C4-2B (cell line): ENCODE measurements at regions not wholly inside any gene's neighbourhood (a gene's known extent, or its start where the extent isn't known, plus 50 kb on each side); places are given as distances from the start of the nearest gene placed in this dataset.

Experiments
- H3K27ac ChIP-seq: fragments of 450-650 bp; 2 replicates; pipeline ENCODE4 v1.5.1; 2017
- ZFX ChIP-seq: fragments of 450-650 bp; IDR thresholded peaks from 2 replicates; pipeline ENCODE4 v1.6.1; 2017
- TF ChIP-seq, protein P1 (sequence below): fragments of 450-650 bp; conservative IDR thresholded peaks from 2 replicates; pipeline ENCODE4 v1.5.1; 2017; ENCODE audit warnings: mild to moderate bottlenecking

DNA sequence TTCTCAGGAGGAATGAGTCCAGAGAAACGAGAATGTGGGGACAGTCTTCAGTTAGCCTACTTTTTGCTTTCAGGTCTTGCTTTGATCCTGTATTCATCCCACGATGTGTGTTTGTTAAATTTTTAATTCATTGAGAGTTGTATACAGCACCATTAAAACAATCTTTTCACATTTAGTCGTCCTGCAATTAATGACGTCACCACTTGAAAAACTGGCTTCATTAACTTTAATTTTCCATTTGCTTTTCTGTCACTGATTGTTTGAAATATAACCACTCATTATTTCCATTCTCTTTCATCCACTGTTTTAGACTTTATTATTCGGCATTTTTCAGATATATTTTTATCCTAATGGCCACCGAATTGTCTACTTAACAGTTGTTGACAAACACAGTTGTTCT, 146.9 kb downstream of the TFEC start:
- H3K27ac ChIP-seq, result no peak overlapping the region

DNA sequence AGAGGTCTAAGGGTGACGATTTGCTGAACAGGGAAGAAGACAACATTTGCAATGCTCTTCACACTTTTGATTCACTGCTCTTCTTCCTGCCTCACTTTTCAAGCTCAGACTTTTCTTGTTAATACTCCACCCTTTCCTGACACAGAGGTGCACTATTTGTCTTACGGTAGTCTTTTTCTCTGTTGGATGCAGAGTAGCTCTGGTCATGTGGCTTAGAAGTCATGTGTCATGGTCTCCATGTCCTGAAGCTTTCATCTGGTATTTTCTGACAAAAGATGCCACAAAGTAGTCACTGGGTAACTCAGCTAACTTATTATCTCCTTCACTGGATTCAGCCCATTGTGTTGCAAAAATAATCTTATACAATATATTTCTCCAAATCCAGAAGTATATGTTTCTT, 149.1 kb downstream of the TFEC start:
- no peak overlapping the region for H3K27ac ChIP-seq
- TF ChIP-seq ZFX, result no peak
- TF ChIP-seq, protein P1, sequence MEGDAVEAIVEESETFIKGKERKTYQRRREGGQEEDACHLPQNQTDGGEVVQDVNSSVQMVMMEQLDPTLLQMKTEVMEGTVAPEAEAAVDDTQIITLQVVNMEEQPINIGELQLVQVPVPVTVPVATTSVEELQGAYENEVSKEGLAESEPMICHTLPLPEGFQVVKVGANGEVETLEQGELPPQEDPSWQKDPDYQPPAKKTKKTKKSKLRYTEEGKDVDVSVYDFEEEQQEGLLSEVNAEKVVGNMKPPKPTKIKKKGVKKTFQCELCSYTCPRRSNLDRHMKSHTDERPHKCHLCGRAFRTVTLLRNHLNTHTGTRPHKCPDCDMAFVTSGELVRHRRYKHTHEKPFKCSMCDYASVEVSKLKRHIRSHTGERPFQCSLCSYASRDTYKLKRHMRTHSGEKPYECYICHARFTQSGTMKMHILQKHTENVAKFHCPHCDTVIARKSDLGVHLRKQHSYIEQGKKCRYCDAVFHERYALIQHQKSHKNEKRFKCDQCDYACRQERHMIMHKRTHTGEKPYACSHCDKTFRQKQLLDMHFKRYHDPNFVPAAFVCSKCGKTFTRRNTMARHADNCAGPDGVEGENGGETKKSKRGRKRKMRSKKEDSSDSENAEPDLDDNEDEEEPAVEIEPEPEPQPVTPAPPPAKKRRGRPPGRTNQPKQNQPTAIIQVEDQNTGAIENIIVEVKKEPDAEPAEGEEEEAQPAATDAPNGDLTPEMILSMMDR, result no peak

More for the DNA sequence above, 146.9 kb downstream of the TFEC start:
- TF ChIP-seq ZFX, result no peak
- TF ChIP-seq, protein P1, result no peak

DNA sequence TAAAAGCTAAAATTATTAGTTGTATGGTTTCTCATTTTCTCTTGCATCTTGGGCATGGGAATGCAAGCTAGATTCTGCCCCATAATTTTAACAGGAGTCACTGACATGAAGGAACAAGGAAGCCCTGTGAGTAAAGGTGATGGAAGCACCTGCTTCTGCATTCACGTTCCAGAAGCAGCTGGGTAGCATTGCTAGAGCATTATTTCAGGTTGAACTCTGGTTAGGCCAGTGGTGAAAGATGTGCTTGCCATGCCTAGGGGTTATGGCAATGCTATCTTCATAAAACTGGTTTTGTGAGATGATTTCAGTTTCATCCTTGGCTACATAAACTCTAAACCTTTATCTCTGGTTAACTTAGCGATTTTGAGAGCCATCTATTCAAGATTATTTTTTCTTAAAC, 151.4 kb downstream of the TFEC start:
- TF ChIP-seq, protein P1, result no peak
- TF ChIP-seq ZFX, result no peak
- H3K27ac ChIP-seq, result no peak overlapping the region

DNA sequence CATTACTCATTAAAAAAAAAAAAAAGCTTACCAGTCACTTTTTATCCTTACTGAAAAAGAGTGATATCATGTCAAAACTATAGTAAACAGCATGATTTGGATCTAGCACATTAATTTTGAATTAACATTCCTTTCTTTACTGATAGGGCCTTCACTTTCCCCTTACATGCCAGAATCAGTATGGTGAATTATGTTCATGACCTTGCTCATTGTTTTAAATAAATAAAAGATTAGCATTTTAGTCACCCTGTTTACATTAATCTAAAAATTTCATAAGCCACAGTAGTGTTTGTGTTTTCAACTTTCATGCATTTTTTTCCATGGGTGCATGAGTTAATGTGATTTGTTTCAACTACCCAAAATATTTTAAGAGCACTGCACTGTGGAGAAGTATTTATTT, 160.8 kb downstream of the TFEC start:
- no peak for TF ChIP-seq ZFX
- H3K27ac ChIP-seq, result no peak overlapping the region

DNA sequence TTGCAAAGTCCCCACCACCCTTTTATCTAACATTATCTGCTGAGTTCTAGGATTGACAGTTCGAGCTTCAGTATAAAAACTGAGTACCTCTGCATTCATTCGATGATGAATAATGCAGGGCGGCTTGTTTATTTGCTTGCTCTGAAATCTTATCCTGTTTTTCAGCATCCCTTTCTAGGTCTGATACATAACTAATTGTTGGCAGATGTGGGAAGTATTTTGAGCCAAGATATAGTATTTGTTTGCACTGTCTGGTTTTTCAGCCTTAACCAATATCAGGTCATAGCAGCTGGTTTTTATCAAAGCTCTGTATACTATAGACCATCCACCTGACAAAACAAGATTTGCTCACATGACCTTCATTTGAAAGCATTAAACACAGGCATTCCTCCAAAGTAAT, 161.4 kb downstream of the TFEC start:
- TF ChIP-seq, protein P1, result no peak
- no peak for TF ChIP-seq ZFX
- no peak overlapping the region for H3K27ac ChIP-seq

DNA sequence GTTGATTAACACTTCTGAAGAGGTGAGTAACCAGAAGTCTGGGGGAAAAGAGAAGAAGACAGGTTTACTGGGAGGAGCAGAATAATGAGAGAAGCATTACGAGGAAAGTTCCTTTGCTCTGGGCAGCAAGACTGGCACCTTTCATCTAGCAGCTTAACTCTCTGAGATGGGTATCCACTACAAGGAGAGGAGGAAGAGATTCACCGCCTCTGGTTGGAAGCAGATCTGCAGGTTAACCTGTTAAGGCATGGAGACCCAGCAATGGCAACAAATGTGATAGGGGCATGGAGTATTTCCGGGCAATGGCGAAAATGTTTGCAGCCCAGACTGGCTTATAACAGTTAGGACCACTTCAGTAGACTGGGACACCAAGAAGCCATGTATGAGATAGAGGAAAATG, 162.2 kb downstream of the TFEC start:
- no peak overlapping the region for H3K27ac ChIP-seq
- TF ChIP-seq, protein P1, result no peak; the same call in 1 of the 2 replicates
- TF ChIP-seq ZFX, result no peak

DNA sequence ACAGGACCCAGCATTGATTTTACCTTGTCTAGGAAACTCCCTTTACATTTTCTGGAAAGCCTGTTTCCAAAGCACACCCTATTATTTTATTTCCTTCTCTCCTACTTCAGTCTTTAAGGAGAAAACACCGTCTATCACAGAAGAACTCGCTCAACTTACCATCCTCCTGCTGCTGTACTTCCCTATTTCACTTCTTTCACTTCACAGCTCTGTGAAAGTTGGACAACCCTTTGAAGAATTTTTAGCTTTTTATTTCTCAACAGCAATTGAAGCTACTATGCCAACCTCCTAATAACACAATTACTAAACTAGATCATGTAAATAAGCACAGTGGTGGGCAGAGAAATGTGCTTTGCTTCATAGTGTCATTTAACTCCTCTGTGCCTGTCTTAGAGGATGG, 166.5 kb downstream of the TFEC start:
- no peak overlapping the region for H3K27ac ChIP-seq
- TF ChIP-seq ZFX, result no peak
- TF ChIP-seq, protein P1, result no peak

DNA sequence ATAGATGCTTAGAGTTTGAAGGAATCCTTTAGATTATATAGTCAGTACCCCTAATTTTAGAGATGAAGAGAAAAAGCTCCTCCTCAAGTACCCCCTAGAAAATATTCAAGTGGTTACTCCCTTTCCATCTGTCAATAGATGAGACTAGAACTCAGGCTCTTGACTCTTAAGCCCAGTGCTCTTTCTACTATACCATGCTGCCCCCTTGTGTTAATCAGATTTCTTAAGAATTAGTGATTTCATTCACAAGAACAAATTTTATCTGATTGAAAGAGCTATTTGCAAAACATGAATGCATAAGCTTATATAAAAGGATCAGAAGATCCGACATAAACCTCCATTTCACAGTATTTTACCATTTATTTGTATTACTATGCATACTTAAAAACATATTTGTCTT, 179.3 kb downstream of the TFEC start:
- no peak overlapping the region for H3K27ac ChIP-seq
- no peak for TF ChIP-seq ZFX
- TF ChIP-seq, protein P1, result peak; percentile 70
